PFSK-1 (cell line): ENCODE measurements at regions not wholly inside any gene's neighbourhood (a gene's known extent, or its start where the extent isn't known, plus 50 kb on each side); places are given as distances from the start of the nearest gene placed in this dataset.

Experiments used
- FOXP2 ChIP-seq: optimal IDR thresholded peaks from 2 replicates; pipeline ENCODE3; 2011; ENCODE audit warnings: borderline replicate concordance, control low read depth, inconsistent platforms; ENCODE audit not compliant: insufficient read depth; ENCODE audit errors: extremely low read length, extremely low read depth
- POLR2AphosphoS5 ChIP-seq: IDR thresholded peaks from 2 replicates; pipeline ENCODE4 v1.6.1; 2012; ENCODE audit warnings: low read depth, mild to moderate bottlenecking, control low read depth, low read length, moderate library complexity
- REST ChIP-seq, 2 experiments: IDR thresholded peaks; 2 replicates each; pipeline versions ENCODE4 v1.6.1 to v1.8.0; 2011 to 2012; ENCODE audit warnings: low read depth in 2 of 2, low read length in 2 of 2, control low read depth in 1 of 2, inconsistent platforms in 1 of 2, mild to moderate bottlenecking in 1 of 2, moderate library complexity in 1 of 2; ENCODE audit not compliant: insufficient read depth in 1 of 2
- SIN3A ChIP-seq: IDR thresholded peaks from 2 replicates; pipeline ENCODE4 v1.6.1; 2012; ENCODE audit warnings: mild to moderate bottlenecking, low read length, moderate library complexity, borderline replicate concordance; ENCODE audit not compliant: insufficient read depth
- TAF1 ChIP-seq: IDR thresholded peaks from 2 replicates; pipeline ENCODE4 v1.6.1; 2012; ENCODE audit warnings: low read length, control low read depth, borderline replicate concordance; ENCODE audit not compliant: insufficient read depth

DNA sequence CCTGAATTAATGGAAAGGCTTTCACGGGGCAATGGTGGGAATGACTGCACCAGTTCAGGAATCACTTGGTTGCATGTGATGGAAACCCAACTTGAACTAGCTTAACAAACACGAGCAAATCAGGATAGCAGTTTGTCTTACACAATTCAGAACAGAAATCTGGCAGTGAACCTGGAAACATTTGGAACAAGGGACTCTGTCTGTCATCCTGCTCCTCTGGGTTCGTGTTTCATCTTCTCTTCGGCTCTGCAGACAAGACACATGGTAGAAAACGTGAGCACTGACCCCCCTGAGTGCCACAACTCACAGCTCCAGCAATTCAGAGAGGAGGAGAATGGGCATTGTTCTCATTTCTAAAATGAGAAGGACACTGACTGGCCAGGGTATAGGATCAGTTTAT lies 218.1 kb upstream of the NREP start:
- no peak for TF ChIP-seq FOXP2
- no peak for TF ChIP-seq TAF1
- TF ChIP-seq SIN3A = no peak
- TF ChIP-seq REST (IDR thresholded peaks at IDR 0.05; ENCODE audit: insufficient read depth in 1 of 2, low read depth in 2 of 2, low read length in 2 of 2) = no peak
- TF ChIP-seq POLR2AphosphoS5 = no peak
